ENCODE measurements at regions not wholly inside any gene's neighbourhood (a gene's known extent, or its start where the extent isn't known, plus 50 kb on each side); places are given as distances from the start of the nearest gene placed in this dataset.

DNA sequence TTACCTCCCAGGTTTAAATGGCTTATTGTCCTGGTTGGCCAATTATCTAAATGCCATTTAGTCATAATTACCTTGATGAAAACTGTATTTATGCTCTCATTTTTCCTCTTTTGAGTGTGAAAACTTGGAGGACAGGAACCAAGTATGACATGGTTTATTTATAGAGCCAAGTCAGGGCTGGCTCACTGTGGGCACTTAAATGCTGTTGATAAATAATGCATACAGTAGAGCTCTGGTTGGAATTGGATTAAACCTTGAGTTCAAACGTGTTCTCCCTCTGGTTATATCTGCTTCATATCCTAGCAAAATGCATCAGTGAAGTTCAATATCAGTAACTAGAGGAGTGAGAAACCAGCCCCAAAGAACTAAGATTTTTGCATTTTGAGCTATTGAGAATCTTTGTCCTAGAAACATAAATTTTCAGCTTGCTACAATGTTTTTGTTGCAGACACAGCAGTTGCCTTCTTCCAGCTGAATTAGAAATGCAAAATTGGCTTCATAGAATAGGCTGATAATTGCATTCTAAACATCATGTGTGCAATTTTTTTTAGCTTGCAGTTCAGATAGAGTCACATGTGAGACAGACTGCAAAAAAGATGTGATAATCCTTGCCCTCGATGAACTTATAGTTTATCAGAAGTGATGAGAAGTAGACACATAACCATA is 255.8 kb downstream of the BTBD3 start (continued):
- no peak for TF ChIP-seq EGR1 (IDR thresholded peaks at IDR 0.05; ENCODE audit: borderline replicate concordance, low read depth, low read length)
- TF ChIP-seq SP4 (IDR thresholded peaks at IDR 0.05; ENCODE audit: low read length): no peak
- TF ChIP-seq, protein P1, sequence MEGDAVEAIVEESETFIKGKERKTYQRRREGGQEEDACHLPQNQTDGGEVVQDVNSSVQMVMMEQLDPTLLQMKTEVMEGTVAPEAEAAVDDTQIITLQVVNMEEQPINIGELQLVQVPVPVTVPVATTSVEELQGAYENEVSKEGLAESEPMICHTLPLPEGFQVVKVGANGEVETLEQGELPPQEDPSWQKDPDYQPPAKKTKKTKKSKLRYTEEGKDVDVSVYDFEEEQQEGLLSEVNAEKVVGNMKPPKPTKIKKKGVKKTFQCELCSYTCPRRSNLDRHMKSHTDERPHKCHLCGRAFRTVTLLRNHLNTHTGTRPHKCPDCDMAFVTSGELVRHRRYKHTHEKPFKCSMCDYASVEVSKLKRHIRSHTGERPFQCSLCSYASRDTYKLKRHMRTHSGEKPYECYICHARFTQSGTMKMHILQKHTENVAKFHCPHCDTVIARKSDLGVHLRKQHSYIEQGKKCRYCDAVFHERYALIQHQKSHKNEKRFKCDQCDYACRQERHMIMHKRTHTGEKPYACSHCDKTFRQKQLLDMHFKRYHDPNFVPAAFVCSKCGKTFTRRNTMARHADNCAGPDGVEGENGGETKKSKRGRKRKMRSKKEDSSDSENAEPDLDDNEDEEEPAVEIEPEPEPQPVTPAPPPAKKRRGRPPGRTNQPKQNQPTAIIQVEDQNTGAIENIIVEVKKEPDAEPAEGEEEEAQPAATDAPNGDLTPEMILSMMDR (IDR thresholded peaks at IDR 0.05; ENCODE audit: control extremely low read depth in 1 of 3, insufficient read depth in 1 of 3, low read depth in 1 of 3, low read length in 3 of 3): no peak
- TF ChIP-seq RNF2 (IDR thresholded peaks at IDR 0.05; ENCODE audit: borderline replicate concordance, low read depth, low read length, missing control alignments, poor library complexity, severe bottlenecking): no peak
- TF ChIP-seq CHD2 (IDR thresholded peaks at IDR 0.05; ENCODE audit: low read length): no peak
- TF ChIP-seq, protein P2, sequence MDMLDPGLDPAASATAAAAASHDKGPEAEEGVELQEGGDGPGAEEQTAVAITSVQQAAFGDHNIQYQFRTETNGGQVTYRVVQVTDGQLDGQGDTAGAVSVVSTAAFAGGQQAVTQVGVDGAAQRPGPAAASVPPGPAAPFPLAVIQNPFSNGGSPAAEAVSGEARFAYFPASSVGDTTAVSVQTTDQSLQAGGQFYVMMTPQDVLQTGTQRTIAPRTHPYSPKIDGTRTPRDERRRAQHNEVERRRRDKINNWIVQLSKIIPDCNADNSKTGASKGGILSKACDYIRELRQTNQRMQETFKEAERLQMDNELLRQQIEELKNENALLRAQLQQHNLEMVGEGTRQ (IDR thresholded peaks at IDR 0.05; ENCODE audit: low read length): no peak
- no peak for TF ChIP-seq SIN3A (conservative IDR thresholded peaks at IDR 0.05 in 1 of 2, IDR thresholded peaks at IDR 0.05 in 1 of 2; ENCODE audit: low read depth in 1 of 2, low read length in 2 of 2)

Measured in H1 (cell line).